ENCODE measurements at regions not wholly inside any gene's neighbourhood (a gene's known extent, or its start where the extent isn't known, plus 50 kb on each side); places are given as distances from the start of the nearest gene placed in this dataset.

- H3K4me3 ChIP-seq = no peak overlapping the region
- no peak for DNase-seq (ENCODE audit: extremely low spot score in 2 of 2)
- intact Hi-C loops (cut with DNase I) = no loop called here
- H3K36me3 ChIP-seq = no peaks in the 10 kb centered on the region
- no peaks in the 10 kb centered on the region for H3K9me3 ChIP-seq
- no peak overlapping the region for H3K27ac ChIP-seq
- no peaks in the 10 kb centered on the region for H3K27me3 ChIP-seq
- no peaks in the 10 kb centered on the region for H3K4me1 ChIP-seq
- TF ChIP-seq POLR2AphosphoS5 (IDR thresholded peaks at IDR 0.05; ENCODE audit: insufficient read depth in 1 of 2, low read depth in 1 of 2) (no peak), POLR2A (IDR thresholded peaks at IDR 0.05) (no peak), CTCF (IDR thresholded peaks at IDR 0.05) (no peak)
These were observed 1039.1 kb upstream of the NXPH2 start for GRCh38 chr2:139819273-139819796.

- no peak overlapping the region for H3K4me3 ChIP-seq
- no peak overlapping the region for H3K27ac ChIP-seq
- H3K4me1 ChIP-seq = no peaks in the 10 kb centered on the region
- H3K36me3 ChIP-seq = no peaks in the 10 kb centered on the region
- H3K27me3 ChIP-seq = no peaks in the 10 kb centered on the region
- DNase-seq (ENCODE audit: extremely low spot score in 2 of 2) = no peak
- H3K9me3 ChIP-seq = no peaks in the 10 kb centered on the region
- TF ChIP-seq CTCF (IDR thresholded peaks at IDR 0.05) = no peak
- no peak for TF ChIP-seq POLR2A (IDR thresholded peaks at IDR 0.05)
- TF ChIP-seq POLR2AphosphoS5 (IDR thresholded peaks at IDR 0.05; ENCODE audit: insufficient read depth in 1 of 2, low read depth in 1 of 2) = no peak
- intact Hi-C loops (cut with DNase I) = no loop called here
These were observed 1034.3 kb upstream of the NXPH2 start for GRCh38 chr2:139814458-139814857.

DNA sequence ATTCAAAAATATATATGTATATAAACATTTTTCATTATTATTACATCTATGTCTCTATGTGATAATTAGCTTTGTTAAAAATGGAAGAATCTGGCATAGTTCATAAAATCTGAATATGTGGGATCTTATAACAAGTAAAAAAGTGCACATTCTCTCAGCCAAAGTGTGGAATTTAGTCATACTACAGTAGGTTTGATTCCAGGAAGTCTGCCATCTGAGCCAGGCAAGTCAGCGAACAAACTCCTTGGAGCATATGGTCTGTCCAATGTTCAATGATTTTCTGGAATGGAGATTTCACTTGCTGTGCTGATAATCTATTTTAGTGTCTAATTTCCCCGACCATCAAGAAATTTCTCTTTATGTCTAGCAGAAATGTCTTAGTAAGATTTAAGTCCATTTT is 1033.2 kb upstream of the NXPH2 start:
- no peak overlapping the region for H3K4me3 ChIP-seq
- intact Hi-C loops (cut with DNase I) = no loop called here
- no peaks in the 10 kb centered on the region for H3K36me3 ChIP-seq
- H3K27me3 ChIP-seq = no peaks in the 10 kb centered on the region
- no peak overlapping the region for H3K27ac ChIP-seq
- no peaks in the 10 kb centered on the region for H3K4me1 ChIP-seq
- TF ChIP-seq CTCF (IDR thresholded peaks at IDR 0.05) = no peak
- TF ChIP-seq POLR2A (IDR thresholded peaks at IDR 0.05) = no peak
- TF ChIP-seq POLR2AphosphoS5 (IDR thresholded peaks at IDR 0.05; ENCODE audit: insufficient read depth in 1 of 2, low read depth in 1 of 2) = no peak
- H3K9me3 ChIP-seq = no peaks in the 10 kb centered on the region
- DNase-seq (ENCODE audit: extremely low spot score in 2 of 2) = no peak

DNA sequence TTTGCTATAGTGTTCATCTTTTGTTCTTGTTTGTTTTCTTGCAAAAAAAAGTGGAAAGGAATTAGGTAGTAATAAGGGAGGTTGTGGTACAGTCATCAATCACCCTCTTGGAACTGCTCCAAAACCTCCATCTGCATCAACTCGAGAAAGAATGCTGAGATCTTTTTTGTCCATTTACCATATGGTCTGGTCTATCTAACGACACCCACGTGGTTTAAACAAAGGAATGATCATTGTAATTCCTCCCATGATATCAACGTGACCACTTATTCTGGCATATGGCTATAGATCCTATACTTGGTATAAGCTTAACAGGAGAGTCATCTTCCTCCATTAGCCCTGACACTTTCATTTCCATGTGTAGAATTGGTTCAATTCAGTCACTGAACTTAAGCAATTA is 1025.3 kb upstream of the NXPH2 start:
- intact Hi-C loops (cut with DNase I) = no loop called here
- Histone ChIP-seq H3K4me3 (no peak overlapping the region), H3K9me3 (no peaks in the 10 kb centered on the region), H3K27ac (no peak overlapping the region), H3K4me1 (no peaks in the 10 kb centered on the region), H3K27me3 (no peaks in the 10 kb centered on the region), H3K36me3 (no peaks in the 10 kb centered on the region)
- DNase-seq (ENCODE audit: extremely low spot score in 2 of 2) = no peak
- TF ChIP-seq CTCF (IDR thresholded peaks at IDR 0.05) (no peak), POLR2A (IDR thresholded peaks at IDR 0.05) (no peak), POLR2AphosphoS5 (IDR thresholded peaks at IDR 0.05; ENCODE audit: insufficient read depth in 1 of 2, low read depth in 1 of 2) (no peak)

GRCh38 chr2:139798391-139798790 is 1018.2 kb upstream of the NXPH2 start:
- no peaks in the 10 kb centered on the region for H3K9me3 ChIP-seq
- intact Hi-C loops (cut with DNase I) = no loop called here
- no peaks in the 10 kb centered on the region for H3K36me3 ChIP-seq
- no peaks in the 10 kb centered on the region for H3K4me1 ChIP-seq
- TF ChIP-seq CTCF (IDR thresholded peaks at IDR 0.05) (no peak), POLR2A (IDR thresholded peaks at IDR 0.05) (no peak), POLR2AphosphoS5 (IDR thresholded peaks at IDR 0.05; ENCODE audit: insufficient read depth in 1 of 2, low read depth in 1 of 2) (no peak)
- no peak overlapping the region for H3K4me3 ChIP-seq
- no peak overlapping the region for H3K27ac ChIP-seq
- no peaks in the 10 kb centered on the region for H3K27me3 ChIP-seq
- DNase-seq (ENCODE audit: extremely low spot score in 2 of 2) = no peak

All from vagina (tissue), 2 donors.